ENCODE measurements at regions not wholly inside any gene's neighbourhood (a gene's known extent, or its start where the extent isn't known, plus 50 kb on each side); places are given as distances from the start of the nearest gene placed in this dataset.

GRCh38 chr2:238669046-238669445 is 178.8 kb upstream of the TWIST2 start:
- H3K4me1 ChIP-seq (ENCODE audit: control insufficient read depth in 2 of 2, insufficient read depth in 2 of 2, low read length in 2 of 2), result no peaks in the 10 kb centered on the region
- Mint-ChIP-seq H3K9me3 (ENCODE audit: insufficient read depth) (peaks cover 2% of the 10 kb centered on the region), H3K4me3 (no peak overlapping the region), H3K27ac (no peak overlapping the region), H3K27me3 (peaks cover 8% of the 10 kb centered on the region), H3K4me1 (no peaks in the 10 kb centered on the region)
- no peak for ATAC-seq (ENCODE audit: low read depth)
- peaks cover 0 to 2% (median 0%) of the 10 kb centered on the region in 3 donors for H3K9me3 ChIP-seq (ENCODE audit: control extremely low read depth in 1 of 3, control insufficient read depth in 2 of 3, insufficient read depth in 1 of 3, low read length in 2 of 3)
- CTCF ChIA-PET, result interaction anchor here (1.3 kb wide), 1 partner anchor 11 kb away, joined by 3 read pairs; no protein-coding TSS in a partner anchor
- POLR2A ChIA-PET, result no interaction called here
- H3K4me2 ChIP-seq (replicated peaks; ENCODE audit: low read depth, low read length, poor library complexity, severe bottlenecking), result no peak overlapping the region
- intact Hi-C loops (cut with micrococcal nuclease), result no loop called here
- no peaks in the 10 kb centered on the region for H4K20me1 ChIP-seq (ENCODE audit: control insufficient read depth, insufficient read depth, low read length, poor library complexity, severe bottlenecking)
- DNase-seq, result no peak
- TF ChIP-seq EZH2 (IDR thresholded peaks at IDR 0.05; ENCODE audit: borderline replicate concordance, insufficient read depth, low read depth, low read length, poor library complexity, severe bottlenecking) (no peak), CTCF (IDR thresholded peaks at IDR 0.05) (no peak)
- WGBS (ENCODE audit: insufficient coverage), result no CpG with 5 or more reads among the region's 1 CpG
- no peak overlapping the region for H3K4me3 ChIP-seq (ENCODE audit: control extremely low read depth in 1 of 5, extremely low read depth in 1 of 5, insufficient read depth in 1 of 5, low read depth in 2 of 5, low read length in 4 of 5)
- no peaks in the 10 kb centered on the region for H3K27me3 ChIP-seq (replicated peaks in 1 of 4; ENCODE audit: control extremely low read depth in 1 of 4, control insufficient read depth in 3 of 4, insufficient read depth in 4 of 4, low read length in 3 of 4)
- H2AFZ ChIP-seq (ENCODE audit: insufficient read depth, low read depth, low read length, poor library complexity, severe bottlenecking), result no peak overlapping the region
- no peak overlapping the region for H3K27ac ChIP-seq (ENCODE audit: low read length in 2 of 2)
- H3K9ac ChIP-seq (ENCODE audit: low read length), result no peak overlapping the region
- H3K79me2 ChIP-seq (ENCODE audit: control insufficient read depth, insufficient read depth, low read length), result no peaks in the 10 kb centered on the region
- no peaks in the 10 kb centered on the region for H3K36me3 ChIP-seq (replicated peaks in 1 of 2; ENCODE audit: control extremely low read depth in 1 of 2, control insufficient read depth in 1 of 2, extremely low read depth in 1 of 2, insufficient read depth in 2 of 2, low read length in 1 of 2)

- H2AFZ ChIP-seq (ENCODE audit: insufficient read depth, low read depth, low read length, poor library complexity, severe bottlenecking), result no peak overlapping the region
- Mint-ChIP-seq H3K4me1 (no peaks in the 10 kb centered on the region), H3K9me3 (ENCODE audit: insufficient read depth) (peaks cover 4% of the 10 kb centered on the region), H3K27ac (no peak overlapping the region), H3K4me3 (no peak overlapping the region), H3K27me3 (peaks cover 9% of the 10 kb centered on the region)
- no peaks in the 10 kb centered on the region for H3K36me3 ChIP-seq (replicated peaks in 1 of 2; ENCODE audit: control extremely low read depth in 1 of 2, control insufficient read depth in 1 of 2, extremely low read depth in 1 of 2, insufficient read depth in 2 of 2, low read length in 1 of 2)
- intact Hi-C loops (cut with micrococcal nuclease), result no loop called here
- no peaks in the 10 kb centered on the region for H3K79me2 ChIP-seq (ENCODE audit: control insufficient read depth, insufficient read depth, low read length)
- no peaks in the 10 kb centered on the region for H4K20me1 ChIP-seq (ENCODE audit: control insufficient read depth, insufficient read depth, low read length, poor library complexity, severe bottlenecking)
- TF ChIP-seq EZH2 (IDR thresholded peaks at IDR 0.05; ENCODE audit: borderline replicate concordance, insufficient read depth, low read depth, low read length, poor library complexity, severe bottlenecking) (no peak), CTCF (IDR thresholded peaks at IDR 0.05) (no peak)
- H3K27ac ChIP-seq (ENCODE audit: low read length in 2 of 2), result no peak overlapping the region
- peaks cover 0 to 2% (median 0%) of the 10 kb centered on the region in 3 donors for H3K9me3 ChIP-seq (ENCODE audit: control extremely low read depth in 1 of 3, control insufficient read depth in 2 of 3, insufficient read depth in 1 of 3, low read length in 2 of 3)
- H3K4me2 ChIP-seq (replicated peaks; ENCODE audit: low read depth, low read length, poor library complexity, severe bottlenecking), result no peak overlapping the region
- CTCF ChIA-PET, result interaction anchor here (1.3 kb wide), 1 partner anchor 12 kb away, joined by 3 read pairs; no protein-coding TSS in a partner anchor
- DNase-seq, result no peak
- H3K27me3 ChIP-seq (replicated peaks in 1 of 4; ENCODE audit: control extremely low read depth in 1 of 4, control insufficient read depth in 3 of 4, insufficient read depth in 4 of 4, low read length in 3 of 4), result no peaks in the 10 kb centered on the region
- H3K4me3 ChIP-seq (ENCODE audit: control extremely low read depth in 1 of 5, extremely low read depth in 1 of 5, insufficient read depth in 1 of 5, low read depth in 2 of 5, low read length in 4 of 5), result no peak overlapping the region
- no peaks in the 10 kb centered on the region for H3K4me1 ChIP-seq (ENCODE audit: control insufficient read depth in 2 of 2, insufficient read depth in 2 of 2, low read length in 2 of 2)
- POLR2A ChIA-PET, result no interaction called here
- H3K9ac ChIP-seq (ENCODE audit: low read length), result no peak overlapping the region
- ATAC-seq (ENCODE audit: low read depth), result no peak
These were observed 178.3 kb upstream of the TWIST2 start for GRCh38 chr2:238669581-238670080.

Measured in B cell (primary cell).